ENCODE measurements at regions not wholly inside any gene's neighbourhood (a gene's known extent, or its start where the extent isn't known, plus 50 kb on each side); places are given as distances from the start of the nearest gene placed in this dataset.

DNA sequence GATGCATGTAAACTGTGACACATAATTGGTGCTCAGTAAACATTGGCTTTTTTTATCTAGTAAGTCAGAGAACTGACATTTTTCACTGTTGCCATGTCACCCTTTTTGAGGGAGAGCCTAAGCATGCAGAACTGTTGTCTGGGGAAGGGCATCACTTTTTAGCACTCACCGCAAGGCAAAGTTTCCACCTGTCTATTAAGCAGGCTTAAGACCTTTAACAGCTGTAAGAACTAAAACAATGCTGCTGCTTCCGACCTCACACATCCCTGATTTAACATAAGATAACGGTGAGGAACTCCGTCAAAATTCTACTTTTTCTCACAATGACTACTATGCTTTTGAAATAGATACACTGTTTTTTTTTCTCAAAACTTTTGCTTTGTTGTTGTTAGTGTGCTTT, 554.8 kb downstream of the NUF2 start:
- DNase-seq (ENCODE audit: low spot score), result no peak

DNA sequence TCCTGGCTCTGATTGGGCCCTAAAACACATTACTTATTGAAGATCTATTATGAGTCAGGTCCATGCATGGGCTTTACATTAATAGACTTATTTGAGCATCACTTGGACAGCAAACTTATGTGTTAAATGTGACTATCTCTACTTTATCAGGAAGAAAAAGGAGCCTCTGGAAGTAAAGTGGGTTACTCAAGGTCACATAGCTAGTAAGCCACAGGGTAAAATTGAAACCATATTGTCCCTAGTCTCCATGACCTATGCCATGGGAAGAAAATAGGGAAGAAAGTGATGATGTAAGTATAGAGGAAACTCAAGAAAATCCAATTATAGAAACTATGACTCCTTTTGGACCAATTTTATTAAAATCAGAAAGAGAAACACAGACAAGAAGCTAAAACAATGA, 555.3 kb downstream of the NUF2 start:
- no peak for DNase-seq (ENCODE audit: low spot score)

DNA sequence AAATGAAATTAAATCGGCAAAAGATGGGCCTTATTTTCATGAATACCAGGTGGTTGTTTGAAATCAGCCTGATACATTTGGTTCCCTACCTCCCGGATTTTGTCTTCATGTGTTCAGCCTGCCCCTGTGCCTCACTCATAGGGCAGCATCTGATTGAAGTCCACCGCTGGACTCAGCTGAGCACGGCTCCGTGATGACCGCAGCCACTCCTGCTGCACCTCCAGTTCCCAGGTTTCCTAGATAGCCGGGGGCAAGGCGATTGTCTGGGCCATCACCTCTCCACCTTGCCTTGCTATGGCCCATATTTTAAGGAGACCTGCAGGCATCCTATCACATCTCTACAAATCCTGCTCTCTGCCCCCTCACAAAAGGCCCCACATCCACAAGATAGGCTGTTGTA, 563.8 kb downstream of the NUF2 start:
- DNase-seq (ENCODE audit: low spot score), result no peak

DNA sequence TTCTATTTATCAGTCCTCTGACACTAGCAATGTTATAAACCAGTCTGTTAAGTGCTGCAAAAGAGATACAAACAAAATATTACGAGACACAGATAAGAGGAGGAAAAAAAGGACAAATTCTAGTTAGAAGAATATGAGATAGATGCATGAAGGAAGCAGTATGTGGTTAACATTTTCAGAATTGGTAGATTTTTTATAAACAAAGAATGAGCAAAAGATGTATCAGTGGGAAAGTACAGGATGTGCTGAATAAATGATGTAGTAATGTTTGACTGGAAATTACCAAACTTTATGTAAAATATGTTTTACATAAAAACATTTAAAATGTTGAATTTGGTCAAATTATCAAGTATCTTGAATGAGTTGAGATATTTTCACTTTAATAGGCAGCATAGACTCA, 574.2 kb downstream of the NUF2 start:
- no peak for DNase-seq (ENCODE audit: low spot score)

DNA sequence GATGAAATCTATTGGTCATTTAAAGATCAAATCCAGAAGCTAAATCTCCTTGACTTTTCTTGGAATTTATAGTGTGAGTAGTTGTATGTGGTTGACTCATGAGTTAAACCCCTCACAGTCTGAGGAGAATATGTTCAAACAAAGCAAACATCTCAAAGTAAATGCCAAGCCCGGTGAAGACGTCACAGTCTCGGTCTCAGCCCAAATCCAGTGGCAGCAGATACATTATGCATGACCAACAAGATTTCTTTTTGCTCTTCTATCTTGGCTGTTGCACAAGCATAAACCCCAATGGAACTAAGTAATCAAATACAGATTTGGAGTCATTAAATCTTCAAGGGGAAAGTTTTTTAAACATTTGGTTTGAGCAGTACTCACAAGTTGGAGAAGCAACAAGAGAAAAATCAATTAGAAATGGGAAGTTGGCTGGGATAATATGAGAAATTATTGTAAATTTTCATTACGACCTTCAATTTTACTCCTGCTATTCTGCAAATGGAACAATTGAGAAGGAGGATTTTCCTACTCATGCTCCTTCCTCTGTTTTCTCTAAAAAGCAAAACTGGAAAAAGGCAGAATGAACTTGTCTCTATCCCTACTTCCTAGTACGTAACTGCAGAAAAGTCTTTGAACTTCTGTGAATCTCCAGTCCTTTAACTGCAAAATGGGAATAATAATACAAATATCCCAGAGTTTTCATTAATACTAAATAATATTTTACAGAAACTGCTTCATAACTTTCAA, 575.8 kb downstream of the NUF2 start:
- no peak for DNase-seq (ENCODE audit: low spot score)

DNA sequence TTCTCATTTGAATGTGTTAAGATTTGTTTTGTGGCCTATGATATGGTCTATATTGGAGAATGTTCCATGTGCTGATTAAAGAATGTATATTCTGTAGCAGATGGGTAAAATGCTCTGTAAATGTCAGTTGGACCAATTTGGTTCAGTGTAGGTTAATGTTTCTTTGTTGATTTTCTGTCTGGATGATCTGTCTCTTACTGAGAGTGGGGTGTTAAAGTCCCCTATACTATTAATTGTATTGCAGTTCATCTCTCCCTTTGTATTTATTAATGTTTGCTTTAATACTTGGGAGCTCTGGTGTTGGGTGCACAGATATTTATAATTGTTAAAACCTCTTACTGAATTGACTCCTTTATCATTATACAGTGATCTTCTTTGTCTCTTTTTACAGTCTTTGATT, 584.5 kb downstream of the NUF2 start:
- no peak for DNase-seq (ENCODE audit: low spot score)

DNA sequence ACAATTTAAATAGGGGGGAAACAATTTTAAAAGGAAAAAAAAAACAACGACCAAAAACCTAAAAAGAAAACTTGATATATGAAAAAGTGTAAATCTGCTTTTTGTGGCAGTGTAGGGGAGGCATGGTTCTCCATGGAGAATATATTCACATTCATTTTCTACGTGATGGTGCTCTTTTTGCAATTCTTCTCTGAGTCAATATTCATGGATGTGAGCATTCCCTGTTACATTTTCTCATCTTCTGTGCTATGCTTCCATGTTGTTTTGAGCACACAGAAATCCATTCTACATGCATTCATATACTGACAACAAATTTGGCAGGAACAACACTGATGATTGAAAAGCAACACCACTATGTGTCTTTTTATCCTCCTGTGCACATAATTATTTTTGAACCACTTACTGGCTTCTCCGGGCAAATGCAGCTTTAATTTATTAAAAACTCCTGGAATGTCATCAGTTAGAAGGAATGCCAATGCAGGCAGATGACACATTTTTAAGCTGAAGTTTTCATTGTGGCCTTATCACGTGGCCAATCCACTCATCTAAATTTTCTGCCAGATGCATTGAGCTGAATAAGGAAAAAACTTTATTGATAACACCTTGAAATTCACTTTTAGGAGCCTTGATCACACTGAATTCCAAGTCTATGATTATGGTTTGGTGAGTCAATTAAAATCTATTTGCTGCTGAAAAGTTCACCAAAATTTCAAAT, 590.6 kb downstream of the NUF2 start:
- DNase-seq (ENCODE audit: low spot score), result no peak

DNA sequence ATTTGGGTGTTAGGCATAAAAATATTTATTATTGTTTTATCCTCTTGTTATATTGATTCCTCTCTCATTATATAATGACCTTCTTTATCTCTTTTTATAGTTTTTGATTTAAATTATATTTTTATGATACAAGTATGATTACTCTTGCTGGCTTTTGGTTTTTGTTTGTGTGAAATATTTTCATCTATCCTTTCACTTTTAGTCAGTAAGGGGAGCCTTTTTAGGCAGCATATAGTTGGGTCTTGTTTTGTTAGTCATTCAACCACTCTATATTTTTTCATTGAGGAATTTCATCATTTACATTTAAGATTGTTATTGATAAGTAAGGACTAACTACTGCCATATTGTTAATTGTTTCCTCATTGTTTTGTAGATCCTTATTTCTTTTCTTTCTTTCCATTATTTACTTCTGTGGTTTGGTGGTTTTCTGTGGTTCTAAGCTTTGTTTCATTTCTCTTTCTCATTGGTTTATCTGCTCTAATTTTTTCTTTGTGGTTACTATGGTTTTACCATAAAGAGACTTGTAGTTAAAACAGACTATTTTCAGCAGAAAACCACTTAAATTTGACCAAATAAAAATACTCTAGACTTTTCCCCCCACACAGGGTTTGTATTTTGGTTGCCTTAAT, 593.1 kb downstream of the NUF2 start:
- no peak for DNase-seq (ENCODE audit: low spot score)

DNA sequence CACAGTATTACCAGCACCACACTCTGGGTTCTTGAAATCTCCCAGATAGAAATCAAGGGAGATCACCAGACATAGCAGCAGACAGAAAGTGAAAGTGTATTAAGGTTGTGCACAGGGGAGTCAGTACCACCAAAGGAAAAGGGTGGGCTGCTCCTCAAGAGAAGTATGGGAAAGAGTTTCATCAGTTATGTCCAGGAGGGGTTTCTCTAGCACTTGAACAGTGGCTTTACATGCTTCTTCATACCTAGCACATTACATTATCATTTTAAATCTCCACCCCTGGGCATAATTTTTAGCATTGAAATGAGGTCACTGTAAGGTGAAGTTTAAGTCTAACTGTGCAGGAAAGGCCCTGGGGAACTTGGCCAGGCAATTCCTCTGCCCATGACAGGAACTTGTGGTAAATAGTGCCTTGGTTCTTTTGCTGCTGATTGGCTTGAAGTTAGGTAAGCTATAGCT, 601.0 kb downstream of the NUF2 start:
- no peak for DNase-seq (ENCODE audit: low spot score)

DNA sequence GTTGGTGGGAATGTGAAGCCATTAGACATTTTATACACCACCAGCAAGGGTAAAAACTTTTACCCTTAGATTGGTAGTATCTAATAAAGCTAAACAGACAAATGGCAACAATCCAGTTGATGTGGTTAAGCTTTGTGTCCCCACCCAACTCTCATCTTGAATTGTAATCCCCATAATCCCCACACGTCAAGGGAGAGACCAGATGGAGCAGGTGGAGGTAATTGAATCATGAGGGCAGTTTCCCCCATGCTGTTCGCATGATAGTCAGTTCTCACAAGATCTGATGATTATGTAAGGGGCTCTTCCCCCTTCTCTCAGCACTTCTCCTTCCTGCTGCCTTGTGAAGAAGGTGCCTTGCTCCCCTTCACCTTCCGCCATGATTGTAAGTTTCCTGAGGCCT, 602.3 kb downstream of the NUF2 start:
- DNase-seq (ENCODE audit: low spot score), result no peak

DNA sequence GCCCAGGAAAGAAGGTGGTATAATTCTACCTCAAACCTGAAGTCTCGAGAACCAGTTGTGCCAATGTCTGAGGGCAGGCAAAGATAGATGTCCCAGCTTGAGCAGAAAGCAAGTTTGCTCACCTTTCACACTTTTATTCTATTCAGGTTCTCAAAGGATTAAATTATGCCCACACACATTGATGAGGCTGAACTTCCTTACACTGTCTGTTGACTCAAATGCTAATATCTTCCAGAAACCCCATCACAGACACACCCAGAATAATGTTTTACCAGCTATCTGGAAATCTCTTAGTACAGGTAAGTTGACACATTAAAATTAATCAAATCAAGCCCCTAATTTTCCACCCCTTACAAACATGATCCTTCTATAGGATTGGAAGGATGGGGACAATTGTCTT, 605.7 kb downstream of the NUF2 start:
- no peak for DNase-seq (ENCODE audit: low spot score)

DNA sequence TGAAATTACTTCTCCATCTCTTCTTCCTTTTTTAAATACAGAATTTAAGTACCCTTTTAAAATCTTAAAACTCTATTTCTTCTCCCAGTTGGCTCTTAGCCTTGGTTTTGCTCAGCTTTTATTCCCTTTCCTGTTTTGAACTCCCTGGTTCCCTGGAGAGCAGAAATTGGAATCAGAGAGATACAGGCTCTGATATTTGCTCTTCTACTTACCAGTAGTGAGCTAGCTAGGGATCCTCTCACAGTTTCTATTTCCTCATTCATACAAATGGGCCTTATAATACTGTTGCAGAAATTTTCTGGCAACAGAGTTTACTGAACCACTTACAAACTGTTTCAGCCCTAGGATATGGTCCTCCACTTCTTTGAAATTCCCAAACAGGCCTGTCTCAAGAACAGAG, 606.3 kb downstream of the NUF2 start:
- no peak for DNase-seq (ENCODE audit: low spot score)

DNA sequence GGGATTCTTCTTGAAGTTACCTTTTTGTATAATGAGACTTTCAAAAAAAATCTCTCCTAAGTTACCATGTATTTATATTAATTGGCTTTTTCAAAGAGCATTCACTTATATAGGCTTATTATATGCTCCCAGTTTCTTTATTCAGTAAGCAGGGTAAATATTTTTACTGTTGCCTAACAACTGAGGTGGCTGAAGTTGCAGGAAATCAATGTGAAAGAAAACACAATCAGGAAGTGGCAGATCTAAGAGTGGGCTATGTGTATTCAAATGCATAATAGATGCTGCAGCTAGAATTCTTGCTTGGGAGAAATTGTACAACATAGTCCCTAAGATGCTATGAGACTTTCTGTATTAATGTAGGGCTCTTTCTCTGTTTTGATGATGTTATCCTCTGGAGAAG, 606.9 kb downstream of the NUF2 start:
- no peak for DNase-seq (ENCODE audit: low spot score)

DNA sequence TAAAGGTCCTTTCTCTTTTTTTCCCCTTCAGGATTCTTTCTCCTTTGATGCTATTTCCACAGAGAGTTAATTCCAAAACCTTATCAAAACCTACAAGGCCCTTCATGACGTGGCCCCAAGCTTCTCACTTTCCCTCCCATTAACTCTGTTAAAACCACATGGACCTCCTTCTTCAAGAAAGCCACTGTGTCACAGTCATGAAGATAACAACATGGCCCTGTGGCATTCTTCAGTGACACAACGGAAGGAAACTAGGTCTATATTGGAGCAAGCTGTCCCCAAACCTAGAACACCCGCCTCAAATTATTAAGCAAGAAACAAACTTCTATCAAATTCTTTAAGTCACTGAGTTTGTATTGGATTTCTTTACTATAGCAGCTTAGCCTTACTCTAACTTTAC, 611.1 kb downstream of the NUF2 start:
- no peak for DNase-seq (ENCODE audit: low spot score)

DNA sequence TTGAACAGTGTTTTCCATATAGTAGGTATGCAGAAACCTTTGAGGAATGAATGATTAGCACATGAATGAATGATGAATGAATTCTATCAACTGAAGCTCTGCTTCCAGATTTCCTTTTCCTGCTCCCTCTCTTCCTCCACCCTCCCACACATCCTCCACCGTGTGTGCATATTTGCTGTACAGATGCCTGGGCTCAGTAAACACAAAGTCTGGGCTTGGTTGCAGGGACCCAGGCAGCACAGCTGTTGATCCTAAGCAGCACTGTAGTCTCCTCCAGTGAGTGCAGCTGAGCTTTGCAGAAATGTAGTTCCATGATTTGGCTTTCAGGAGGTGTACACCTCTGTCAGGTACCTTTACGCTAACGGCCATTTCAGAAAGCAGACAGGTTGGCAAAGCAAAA, 611.7 kb downstream of the NUF2 start:
- DNase-seq (ENCODE audit: low spot score), result no peak

DNA sequence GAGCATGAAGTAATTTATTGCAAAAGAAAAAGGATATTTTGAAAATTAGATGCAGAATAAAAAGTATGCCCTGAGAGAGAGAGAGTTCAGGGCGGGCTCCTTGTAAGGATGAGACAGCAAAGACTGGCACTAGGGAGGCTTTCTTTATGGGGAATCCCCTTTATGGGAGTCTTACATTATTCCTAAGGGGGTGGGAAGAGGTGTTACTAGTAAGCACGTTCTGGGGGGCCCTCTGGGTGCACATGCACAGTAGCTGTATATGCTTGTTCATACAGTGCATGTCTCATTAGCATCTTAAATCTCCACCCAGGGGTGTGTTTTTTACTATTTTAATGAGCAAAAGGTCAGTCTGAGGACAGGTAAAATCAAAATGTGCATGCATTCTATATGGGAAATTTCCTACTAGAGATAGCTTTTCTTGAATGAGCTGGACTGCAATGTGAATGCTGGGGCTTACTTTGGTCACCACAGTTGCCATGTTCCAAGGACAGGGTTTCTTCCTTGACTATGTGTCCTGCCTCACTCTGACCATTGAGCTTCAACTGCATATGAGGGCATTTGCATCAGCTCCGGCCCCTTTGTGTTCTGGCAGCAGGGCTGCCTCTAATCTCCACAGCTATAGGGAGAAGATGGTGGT, 614.1 kb downstream of the NUF2 start:
- DNase-seq (ENCODE audit: low spot score), result no peak

DNA sequence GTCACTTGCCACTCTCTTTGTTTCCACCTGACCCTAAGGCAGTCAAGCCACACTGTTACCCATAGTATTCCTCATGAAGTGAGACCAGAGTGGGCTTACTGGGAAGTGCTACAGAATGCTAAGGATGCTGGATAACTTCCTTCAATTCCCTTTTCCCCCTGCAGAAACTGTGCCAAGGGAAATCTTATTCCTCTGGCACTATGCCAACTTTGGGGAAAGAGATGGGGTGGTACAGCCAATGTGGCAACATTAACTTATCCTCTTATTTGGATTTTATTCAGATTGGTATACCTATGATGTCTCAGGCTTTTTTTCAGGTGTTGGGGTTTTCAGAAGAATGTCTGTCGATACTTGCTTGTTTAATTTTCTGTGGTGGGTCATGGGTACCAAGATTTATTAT, 599.4 kb upstream of the PBX1 start:
- no peak for DNase-seq (ENCODE audit: low spot score)

DNA sequence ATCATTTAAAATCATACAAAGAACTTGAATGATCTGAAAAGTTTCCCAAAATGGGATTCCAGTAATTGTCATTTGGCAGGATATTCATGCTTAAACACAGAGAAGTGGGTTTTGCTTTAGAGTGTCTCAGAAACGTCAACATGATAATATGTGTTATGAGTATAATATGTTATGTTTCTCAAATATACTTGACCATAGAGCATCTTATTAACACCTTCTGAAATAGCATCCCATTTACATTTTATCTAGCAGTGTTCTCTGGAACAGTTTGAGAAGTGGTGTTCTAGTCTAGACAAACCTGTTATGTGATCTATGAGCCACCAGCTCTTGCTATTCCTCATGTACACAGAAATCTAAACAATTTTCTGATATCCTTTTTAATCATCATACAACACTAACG, 588.8 kb upstream of the PBX1 start:
- no peak for DNase-seq (ENCODE audit: low spot score)

DNA sequence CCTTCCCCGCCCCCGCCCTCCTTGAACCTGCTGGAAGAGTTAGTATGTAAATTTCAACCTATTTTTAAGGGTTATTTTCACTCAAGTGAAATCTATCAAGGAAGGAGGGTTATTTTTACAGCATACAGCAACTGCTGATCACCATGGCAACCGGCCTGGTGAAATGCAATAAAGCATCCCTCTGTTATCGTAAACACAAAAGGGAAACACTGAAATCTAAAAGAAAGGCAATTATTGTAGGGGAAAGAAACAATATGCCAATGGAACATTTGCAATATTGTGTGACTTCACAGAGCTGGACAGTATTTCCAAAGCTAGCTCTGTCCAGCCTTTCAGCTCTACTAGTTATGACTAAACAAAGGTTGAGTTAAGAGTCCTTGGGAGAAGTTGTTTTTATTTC, 588.3 kb upstream of the PBX1 start:
- no peak for DNase-seq (ENCODE audit: low spot score)

DNA sequence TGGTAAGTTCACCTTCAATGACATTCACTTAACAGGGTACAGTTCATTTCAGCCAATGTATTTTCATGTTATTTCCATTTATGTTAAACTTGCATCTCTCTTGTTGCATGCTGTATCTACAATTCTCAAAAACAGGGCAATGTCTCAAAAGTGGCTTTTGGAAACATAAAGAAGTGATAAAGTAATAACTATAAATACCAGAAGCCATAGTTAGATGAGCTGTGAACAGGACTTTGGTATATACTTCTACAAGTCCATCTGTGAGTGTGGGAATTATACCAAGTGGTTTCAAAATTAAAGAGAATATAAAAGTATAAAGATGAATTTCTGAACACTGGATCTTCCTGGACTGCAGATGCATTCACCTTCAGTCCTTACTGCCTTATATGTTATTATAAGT, 585.4 kb upstream of the PBX1 start:
- DNase-seq (ENCODE audit: low spot score), result no peak

DNA sequence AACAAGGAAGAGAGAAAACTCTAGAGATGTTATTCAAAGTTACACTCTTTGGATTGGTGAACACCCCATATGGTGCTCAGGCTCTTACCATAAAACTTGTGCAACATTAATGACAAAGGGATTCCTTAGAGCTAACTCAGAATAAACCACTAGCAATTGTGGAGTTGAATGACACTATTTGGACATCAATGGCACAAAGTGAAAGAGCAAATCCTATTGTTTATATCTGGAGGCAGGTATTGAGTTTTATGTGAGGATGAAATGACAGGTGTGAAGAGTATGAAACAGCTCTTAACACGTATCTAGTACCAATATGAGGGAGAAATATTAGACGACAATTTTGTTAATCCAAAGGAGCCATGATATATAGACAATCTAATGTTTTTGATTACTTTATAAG, 584.9 kb upstream of the PBX1 start:
- no peak for DNase-seq (ENCODE audit: low spot score)

DNA sequence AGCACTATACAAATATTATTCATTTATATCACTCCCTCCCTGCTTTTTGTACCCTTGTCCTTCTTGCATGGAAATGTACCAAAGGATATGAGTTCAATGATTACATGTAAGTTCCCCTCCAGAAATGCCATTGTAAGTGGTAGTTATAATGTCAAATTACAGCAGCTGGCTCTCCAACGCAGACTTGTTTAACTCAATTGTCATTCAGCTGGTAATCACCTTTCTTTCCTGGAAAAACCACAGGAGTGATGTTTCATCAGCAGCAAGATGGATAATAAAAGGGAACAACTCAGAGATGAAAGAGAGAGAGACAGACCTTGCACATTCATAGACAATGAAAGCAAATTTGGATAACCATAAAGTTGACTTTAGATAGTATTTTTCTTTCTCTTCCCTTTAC, 578.6 kb upstream of the PBX1 start:
- no peak for DNase-seq (ENCODE audit: low spot score)

Measured in ureter (tissue), 1 donor.